ENCODE measurements at regions not wholly inside any gene's neighbourhood (a gene's known extent, or its start where the extent isn't known, plus 50 kb on each side); places are given as distances from the start of the nearest gene placed in this dataset.

DNA sequence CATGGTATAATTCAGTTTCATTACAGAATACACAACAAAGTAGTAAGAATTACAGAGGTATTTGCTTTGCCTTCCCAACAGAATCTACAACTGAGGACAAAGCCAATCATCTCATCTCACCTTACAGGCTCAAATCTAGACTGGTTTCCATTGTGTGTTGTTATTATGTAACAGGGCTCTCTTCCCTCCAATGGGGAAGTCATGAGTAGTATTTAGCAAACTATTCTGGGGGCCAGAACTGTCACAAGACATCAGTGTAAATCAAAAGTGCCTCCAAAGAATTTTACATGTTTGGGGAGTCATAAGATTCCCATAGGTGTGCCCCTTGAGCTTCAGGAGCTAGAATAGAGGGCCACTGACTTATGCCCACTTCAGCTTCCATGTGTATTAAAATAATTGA lies 187.0 kb upstream of the EDNRB start:
- no peak for DNase-seq (ENCODE audit: low spot score)
- ChIA-PET POLR2A (ENCODE audit: low non-redundant PET) (no interaction called here), CTCF (no interaction called here)
- no peak overlapping the region for H3K27ac ChIP-seq
- TF ChIP-seq, protein P1, sequence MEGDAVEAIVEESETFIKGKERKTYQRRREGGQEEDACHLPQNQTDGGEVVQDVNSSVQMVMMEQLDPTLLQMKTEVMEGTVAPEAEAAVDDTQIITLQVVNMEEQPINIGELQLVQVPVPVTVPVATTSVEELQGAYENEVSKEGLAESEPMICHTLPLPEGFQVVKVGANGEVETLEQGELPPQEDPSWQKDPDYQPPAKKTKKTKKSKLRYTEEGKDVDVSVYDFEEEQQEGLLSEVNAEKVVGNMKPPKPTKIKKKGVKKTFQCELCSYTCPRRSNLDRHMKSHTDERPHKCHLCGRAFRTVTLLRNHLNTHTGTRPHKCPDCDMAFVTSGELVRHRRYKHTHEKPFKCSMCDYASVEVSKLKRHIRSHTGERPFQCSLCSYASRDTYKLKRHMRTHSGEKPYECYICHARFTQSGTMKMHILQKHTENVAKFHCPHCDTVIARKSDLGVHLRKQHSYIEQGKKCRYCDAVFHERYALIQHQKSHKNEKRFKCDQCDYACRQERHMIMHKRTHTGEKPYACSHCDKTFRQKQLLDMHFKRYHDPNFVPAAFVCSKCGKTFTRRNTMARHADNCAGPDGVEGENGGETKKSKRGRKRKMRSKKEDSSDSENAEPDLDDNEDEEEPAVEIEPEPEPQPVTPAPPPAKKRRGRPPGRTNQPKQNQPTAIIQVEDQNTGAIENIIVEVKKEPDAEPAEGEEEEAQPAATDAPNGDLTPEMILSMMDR (conservative IDR thresholded peaks at IDR 0.05; ENCODE audit: low read depth) = no peak

GRCh38 chr13:78103936-78104335 lies 185.3 kb upstream of the EDNRB start:
- no peak for DNase-seq (ENCODE audit: low spot score)
- ChIA-PET CTCF (interaction anchor here (0.7 kb wide), 1 partner anchor 670 kb away, joined by 3 read pairs; no protein-coding TSS in a partner anchor), POLR2A (ENCODE audit: low non-redundant PET) (no interaction called here)
- TF ChIP-seq, protein P1 (conservative IDR thresholded peaks at IDR 0.05; ENCODE audit: low read depth) = no peak
- no peak overlapping the region for H3K27ac ChIP-seq

GRCh38 chr13:78102741-78103140 lies 184.1 kb upstream of the EDNRB start:
- CTCF ChIA-PET = interaction anchor here (0.8 kb wide), 1 partner anchor 18 kb away, joined by 6 read pairs; no protein-coding TSS in a partner anchor
- no peak overlapping the region for H3K27ac ChIP-seq
- TF ChIP-seq, protein P1 (conservative IDR thresholded peaks at IDR 0.05; ENCODE audit: low read depth) = no peak
- no peak for DNase-seq (ENCODE audit: low spot score)
- POLR2A ChIA-PET (ENCODE audit: low non-redundant PET) = no interaction called here

GRCh38 chr13:78102121-78102677 lies 183.6 kb upstream of the EDNRB start:
- ChIA-PET POLR2A (ENCODE audit: low non-redundant PET) (no interaction called here), CTCF (interaction anchor here (0.8 kb wide), 1 partner anchor 19 kb away, joined by 6 read pairs; no protein-coding TSS in a partner anchor)
- TF ChIP-seq, protein P1 (conservative IDR thresholded peaks at IDR 0.05; ENCODE audit: low read depth) = no peak
- no peak overlapping the region for H3K27ac ChIP-seq
- DNase-seq (ENCODE audit: low spot score) = no peak

GRCh38 chr13:78100486-78100885 lies 181.9 kb upstream of the EDNRB start:
- TF ChIP-seq, protein P1 (conservative IDR thresholded peaks at IDR 0.05; ENCODE audit: low read depth) = no peak
- H3K27ac ChIP-seq = no peak overlapping the region
- ChIA-PET POLR2A (ENCODE audit: low non-redundant PET) (no interaction called here), CTCF (interaction anchor here (0.6 kb wide), 1 partner anchor 664 kb away, joined by 3 read pairs; no protein-coding TSS in a partner anchor)
- no peak for DNase-seq (ENCODE audit: low spot score)

- CTCF ChIA-PET = no interaction called here
- POLR2A ChIA-PET (ENCODE audit: low non-redundant PET) = no interaction called here
- no peak for DNase-seq (ENCODE audit: low spot score)
- H3K27ac ChIP-seq = no peak overlapping the region
- TF ChIP-seq, protein P1 (conservative IDR thresholded peaks at IDR 0.05; ENCODE audit: low read depth) = no peak
Observed at GRCh38 chr13:78098249-78098648, 179.6 kb upstream of the EDNRB start.
